ENCODE measurements at regions not wholly inside any gene's neighbourhood (a gene's known extent, or its start where the extent isn't known, plus 50 kb on each side); places are given as distances from the start of the nearest gene placed in this dataset.

DNA sequence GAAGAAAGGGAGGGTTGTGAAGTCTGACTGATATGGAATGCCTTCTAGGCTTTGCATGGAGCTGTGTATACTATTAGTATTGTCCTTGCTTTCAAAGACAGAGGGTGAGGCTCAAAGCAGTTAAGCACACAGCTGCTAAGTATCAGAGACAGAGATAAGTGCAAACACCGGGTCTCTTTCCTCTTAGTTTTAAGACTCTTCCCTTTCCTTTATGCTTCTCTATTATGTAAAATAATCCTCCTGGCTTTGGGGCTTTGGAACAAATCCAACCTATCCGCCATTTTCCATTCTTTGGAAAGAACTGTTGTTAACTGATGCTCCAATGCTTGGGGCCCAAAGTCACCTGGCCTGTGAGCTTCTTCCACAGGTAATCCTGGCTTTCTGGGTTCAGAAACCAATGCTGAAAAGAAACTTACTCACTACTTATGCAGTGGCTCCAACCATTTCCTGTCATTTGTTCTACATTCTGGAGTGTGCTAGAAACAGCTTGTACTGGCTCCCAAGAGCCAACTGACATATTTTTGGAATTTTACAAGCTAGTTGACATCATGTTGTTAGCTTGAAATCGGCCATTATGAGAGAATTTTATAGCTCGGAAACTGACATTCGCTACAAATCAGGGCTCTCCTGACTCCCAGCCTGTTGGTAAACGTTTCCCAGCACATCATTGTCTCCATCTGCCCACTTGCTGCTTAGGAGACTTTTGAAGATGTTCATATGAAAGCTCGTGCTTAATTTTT is 67.5 kb downstream of the DNTTIP2 start:
- intact Hi-C loops (cut with DNase I): loop anchor here in 1 of 2 donors (5.0 kb wide), 1 partner anchor 184 kb away; no protein-coding TSS in a partner anchor
- Histone ChIP-seq H3K36me3 (no peaks in the 10 kb centered on the region), H3K27me3 (no peaks in the 10 kb centered on the region), H3K4me3 (no peak overlapping the region), H3K9me3 (peaks cover 0 to 5% of the 10 kb centered on the region in 2 donors), H3K4me1 (peaks cover 0 to 11% of the 10 kb centered on the region in 2 donors), H3K27ac (peak overlapping the region in 1 of 2 donors; percentile 44)
- DNase-seq (peak in 2 of 4 donors; percentile 69 to 85), ATAC-seq (no peak)
- TF ChIP-seq, protein P1, sequence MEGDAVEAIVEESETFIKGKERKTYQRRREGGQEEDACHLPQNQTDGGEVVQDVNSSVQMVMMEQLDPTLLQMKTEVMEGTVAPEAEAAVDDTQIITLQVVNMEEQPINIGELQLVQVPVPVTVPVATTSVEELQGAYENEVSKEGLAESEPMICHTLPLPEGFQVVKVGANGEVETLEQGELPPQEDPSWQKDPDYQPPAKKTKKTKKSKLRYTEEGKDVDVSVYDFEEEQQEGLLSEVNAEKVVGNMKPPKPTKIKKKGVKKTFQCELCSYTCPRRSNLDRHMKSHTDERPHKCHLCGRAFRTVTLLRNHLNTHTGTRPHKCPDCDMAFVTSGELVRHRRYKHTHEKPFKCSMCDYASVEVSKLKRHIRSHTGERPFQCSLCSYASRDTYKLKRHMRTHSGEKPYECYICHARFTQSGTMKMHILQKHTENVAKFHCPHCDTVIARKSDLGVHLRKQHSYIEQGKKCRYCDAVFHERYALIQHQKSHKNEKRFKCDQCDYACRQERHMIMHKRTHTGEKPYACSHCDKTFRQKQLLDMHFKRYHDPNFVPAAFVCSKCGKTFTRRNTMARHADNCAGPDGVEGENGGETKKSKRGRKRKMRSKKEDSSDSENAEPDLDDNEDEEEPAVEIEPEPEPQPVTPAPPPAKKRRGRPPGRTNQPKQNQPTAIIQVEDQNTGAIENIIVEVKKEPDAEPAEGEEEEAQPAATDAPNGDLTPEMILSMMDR (IDR thresholded peaks at IDR 0.05): no peak

DNA sequence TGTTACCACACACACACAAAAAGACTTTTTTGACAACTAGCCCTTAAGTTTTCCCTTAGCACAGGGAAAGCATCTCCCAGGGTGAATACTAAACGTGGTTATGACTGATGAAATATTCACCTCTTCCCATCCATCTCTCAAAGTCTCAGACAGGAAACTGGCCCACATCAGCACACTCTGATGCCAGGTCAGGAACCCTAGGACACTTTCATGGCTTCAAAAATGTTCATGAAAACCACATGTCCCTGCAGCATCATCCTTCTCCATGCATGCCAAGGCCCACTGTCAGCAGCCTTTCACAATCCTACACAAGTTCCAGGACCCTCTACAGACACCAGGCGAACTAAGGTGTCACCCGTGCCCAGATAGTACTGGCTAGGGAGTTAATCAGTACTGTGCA is 68.7 kb downstream of the DNTTIP2 start:
- intact Hi-C loops (cut with DNase I): loop anchor here in 1 of 2 donors (5.0 kb wide), 1 partner anchor 183 kb away; no protein-coding TSS in a partner anchor
- TF ChIP-seq, protein P1 (IDR thresholded peaks at IDR 0.05): no peak
- no peaks in the 10 kb centered on the region for H3K36me3 ChIP-seq
- ATAC-seq (no peak), DNase-seq (no peak)
- H3K4me3 ChIP-seq: no peak overlapping the region
- no peaks in the 10 kb centered on the region for H3K27me3 ChIP-seq
- no peak overlapping the region for H3K27ac ChIP-seq
- H3K9me3 ChIP-seq: peaks cover 0 to 5% of the 10 kb centered on the region in 2 donors
- H3K4me1 ChIP-seq: peaks cover 0 to 9% of the 10 kb centered on the region in 2 donors

DNA sequence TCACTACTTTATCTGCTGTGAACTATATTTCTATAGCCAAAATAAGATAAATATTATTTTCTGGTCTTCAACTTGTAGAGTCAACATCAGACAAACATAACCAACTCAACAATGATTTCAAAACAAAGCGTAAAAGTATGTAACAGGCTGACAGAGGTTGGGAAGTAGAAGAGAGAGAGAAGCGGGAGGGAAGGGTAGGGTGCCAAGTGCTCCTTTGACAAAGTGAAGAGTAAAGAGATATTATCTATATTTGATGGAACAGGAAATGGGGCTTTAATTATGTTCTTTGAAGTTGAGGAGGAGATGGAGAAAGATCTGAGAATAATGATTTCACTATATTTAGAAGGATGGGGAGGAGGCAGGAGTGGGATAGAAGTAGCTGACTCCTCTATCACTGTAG is 70.1 kb downstream of the DNTTIP2 start:
- H3K4me1 ChIP-seq: peaks cover 0 to 16% of the 10 kb centered on the region in 2 donors
- intact Hi-C loops (cut with DNase I): no loop called here
- H3K27me3 ChIP-seq: no peaks in the 10 kb centered on the region
- H3K9me3 ChIP-seq: peaks cover 0 to 5% of the 10 kb centered on the region in 2 donors
- peak in 1 of 4 donors; percentile 75 for DNase-seq
- no peak overlapping the region for H3K4me3 ChIP-seq
- no peak for ATAC-seq
- H3K36me3 ChIP-seq: no peaks in the 10 kb centered on the region
- TF ChIP-seq, protein P1 (IDR thresholded peaks at IDR 0.05): no peak
- no peak overlapping the region for H3K27ac ChIP-seq

DNA sequence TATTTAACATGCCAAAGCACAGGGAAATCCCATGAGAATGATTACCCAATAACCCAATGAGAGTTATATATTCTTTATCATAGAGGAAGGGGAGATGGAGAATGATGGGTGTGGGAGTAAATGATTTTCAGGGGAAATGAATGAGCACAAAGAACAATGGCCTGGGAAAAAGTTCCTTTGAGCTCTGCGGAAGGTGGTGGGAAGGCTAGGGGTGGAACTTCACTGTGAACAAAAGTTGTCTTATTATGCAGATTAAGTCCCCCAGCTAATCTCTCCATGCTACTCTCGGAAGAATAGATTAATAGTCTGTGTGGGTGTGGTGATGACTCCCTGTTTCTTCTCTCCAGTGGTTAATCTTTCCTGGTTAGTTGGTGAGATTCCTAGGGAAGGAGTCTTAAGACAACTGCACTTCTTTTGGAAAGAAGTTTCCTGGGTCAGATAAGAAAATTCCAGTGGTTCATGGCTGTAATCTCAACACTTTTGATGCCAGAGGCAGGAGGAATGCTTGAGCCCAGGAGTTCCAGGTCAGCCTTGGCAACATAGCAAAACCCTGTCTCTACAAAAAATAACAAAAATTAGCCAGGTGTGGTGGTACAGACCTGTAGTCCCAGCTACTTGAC is 71.6 kb downstream of the DNTTIP2 start:
- no peak overlapping the region for H3K27ac ChIP-seq
- intact Hi-C loops (cut with DNase I): no loop called here
- peaks cover 0 to 5% of the 10 kb centered on the region in 2 donors for H3K9me3 ChIP-seq
- peaks cover 0 to 13% of the 10 kb centered on the region in 2 donors for H3K4me1 ChIP-seq
- no peaks in the 10 kb centered on the region for H3K36me3 ChIP-seq
- no peak for DNase-seq
- H3K27me3 ChIP-seq: no peaks in the 10 kb centered on the region
- TF ChIP-seq, protein P1 (IDR thresholded peaks at IDR 0.05): no peak
- ATAC-seq: no peak
- H3K4me3 ChIP-seq: no peak overlapping the region

DNA sequence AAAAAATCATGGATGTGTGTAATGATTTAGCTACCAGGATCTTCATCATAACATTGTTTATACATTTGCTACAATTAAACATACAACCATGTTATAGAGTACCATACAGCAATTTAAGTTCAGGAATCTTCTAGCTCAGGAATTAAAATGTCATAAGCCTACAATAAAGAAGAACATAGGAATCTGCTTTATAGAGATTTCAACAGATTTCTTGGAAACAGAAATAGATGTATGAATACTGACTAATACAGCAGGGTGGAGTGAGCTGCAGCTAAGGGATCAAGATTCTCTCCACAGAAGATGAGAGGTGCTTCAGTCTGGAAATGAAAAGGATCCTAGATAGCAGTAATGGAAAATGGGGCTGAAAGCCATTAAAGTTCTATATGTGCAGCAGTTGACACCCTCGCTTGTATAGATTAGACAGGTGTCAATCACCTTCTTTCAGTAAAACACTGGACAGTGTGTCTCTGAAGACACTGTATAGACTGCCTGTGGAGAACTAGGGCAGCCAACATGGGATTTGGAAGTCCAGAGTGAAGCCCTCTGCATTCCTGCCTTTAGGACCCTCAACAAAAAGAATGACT is 73.9 kb downstream of the DNTTIP2 start:
- intact Hi-C loops (cut with DNase I): no loop called here
- no peaks in the 10 kb centered on the region for H3K27me3 ChIP-seq

More for the DNA sequence above, 73.9 kb downstream of the DNTTIP2 start:
- no peak overlapping the region for H3K4me3 ChIP-seq
- peak overlapping the region; percentile 22 to 38 for H3K27ac ChIP-seq
- ATAC-seq (peak; percentile 48), DNase-seq (no peak)
- peaks cover 0 to 13% of the 10 kb centered on the region in 2 donors for H3K4me1 ChIP-seq
- H3K36me3 ChIP-seq: no peaks in the 10 kb centered on the region
- TF ChIP-seq, protein P1 (IDR thresholded peaks at IDR 0.05): no peak
- peaks cover 0 to 5% of the 10 kb centered on the region in 2 donors for H3K9me3 ChIP-seq

All from left lung (tissue), 4 donors.